Activated B cell treated with CpG ODN at 0.5 μM for 24 hours (primary cell): ENCODE measurements at regions not wholly inside any gene's neighbourhood (a gene's known extent, or its start where the extent isn't known, plus 50 kb on each side); places are given as distances from the start of the nearest gene placed in this dataset.

Source experiments
- ATAC-seq: fragments of 200-7000 bp; cut with Tn5 transposase; one replicate; pipeline ENCODE4 v1.10.0; 2021; ENCODE audit warnings: low read depth, mild to moderate bottlenecking, moderate library complexity
- CTCF ChIA-PET: fragments of 350-600 bp; sonication (Branson Sonifier 250); formaldehyde crosslinking; loops from one replicate; lab custom pipeline; 2021; ENCODE audit warnings: antibody characterized with exemption; lab: Charles Lee
- POLR2A ChIA-PET: fragments of 350-600 bp; sonication (Branson Sonifier 250); formaldehyde crosslinking; loops from one replicate; lab custom pipeline; 2021; ENCODE audit warnings: antibody characterized with exemption; lab: Charles Lee
- DNase-seq: peaks from one replicate; pipeline ENCODE4 v3.0.0; 2022
- H3K27ac Mint-ChIP-seq: one replicate; pipeline ENCODE4 v1.8.0; 2020; ENCODE audit warnings: mixed read lengths
- H3K27me3 Mint-ChIP-seq: one replicate; pipeline ENCODE4 v1.8.0; 2021; ENCODE audit warnings: mixed read lengths
- H3K36me3 Mint-ChIP-seq: one replicate; pipeline ENCODE4 v1.8.0; 2021; ENCODE audit warnings: low read depth, mixed read lengths
- H3K4me1 Mint-ChIP-seq: one replicate; pipeline ENCODE4 v1.8.0; 2021; ENCODE audit warnings: mixed read lengths
- H3K4me3 Mint-ChIP-seq: one replicate; pipeline ENCODE4 v1.8.0; 2020; ENCODE audit warnings: mild to moderate bottlenecking, mixed read lengths
- H3K9me3 Mint-ChIP-seq: one replicate; pipeline ENCODE4 v1.8.0; 2020; ENCODE audit warnings: mixed read lengths
- CTCF ChIP-seq: fragments of 200-600 bp; IDR thresholded peaks from one replicate; pipeline ENCODE4 v1.8.0; 2022; ENCODE audit warnings: antibody characterized with exemption, mild to moderate bottlenecking
- intact Hi-C: fragments of 100-400 bp; cut with micrococcal nuclease; formaldehyde crosslinking; loops from one replicate; pipeline ENCODE4 v1.15.1; 2024

DNA sequence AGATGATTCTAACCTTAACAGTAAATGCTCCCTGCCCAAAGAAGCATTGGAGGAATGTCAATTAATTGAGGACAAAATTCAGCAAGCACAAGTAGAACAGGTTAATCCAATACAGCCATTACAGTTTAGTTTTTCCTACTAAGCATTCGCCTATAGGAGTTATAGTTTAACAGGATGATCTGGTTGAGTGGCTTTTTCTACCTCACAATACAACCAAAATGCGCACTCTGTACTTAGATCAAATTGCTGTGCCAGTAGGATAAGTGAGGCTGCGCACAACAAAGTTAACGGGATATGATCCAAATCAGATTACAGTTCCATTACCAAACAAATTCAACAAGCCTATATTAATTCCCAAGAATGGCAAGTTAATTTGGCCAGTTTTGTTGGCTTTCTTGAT, 117.1 kb upstream of the TRIM24 start:
- no peaks in the 10 kb centered on the region for H3K27me3 Mint-ChIP-seq

GRCh38 chr7:138345567-138345966, 114.5 kb upstream of the TRIM24 start:
- Mint-ChIP-seq H3K4me1 (no peaks in the 10 kb centered on the region), H3K27me3 (no peaks in the 10 kb centered on the region), H3K9me3 (peaks cover 40% of the 10 kb centered on the region), H3K4me3 (no peak overlapping the region), H3K36me3 (no peaks in the 10 kb centered on the region), H3K27ac (no peak overlapping the region)
- TF ChIP-seq CTCF = no peak
- ChIA-PET POLR2A (no interaction called here), CTCF (no interaction called here)
- DNase-seq = no peak
- no peak for ATAC-seq
- intact Hi-C loops = no loop called here

More for the DNA sequence above, 117.1 kb upstream of the TRIM24 start:
- TF ChIP-seq CTCF = no peak
- Mint-ChIP-seq H3K36me3 (no peaks in the 10 kb centered on the region), H3K4me1 (no peaks in the 10 kb centered on the region), H3K9me3 (peaks cover 57% of the 10 kb centered on the region), H3K27ac (no peak overlapping the region), H3K4me3 (no peak overlapping the region)
- ChIA-PET POLR2A (no interaction called here), CTCF (no interaction called here)
- ATAC-seq (no peak), DNase-seq (no peak)
- intact Hi-C loops = no loop called here

- no peaks in the 10 kb centered on the region for H3K36me3 Mint-ChIP-seq
- peaks cover 33% of the 10 kb centered on the region for H3K9me3 Mint-ChIP-seq
- POLR2A ChIA-PET = no interaction called here
- no peaks in the 10 kb centered on the region for H3K27me3 Mint-ChIP-seq
- no peak for ATAC-seq
- intact Hi-C loops = no loop called here
- no peaks in the 10 kb centered on the region for H3K4me1 Mint-ChIP-seq
- CTCF ChIA-PET = no interaction called here
- no peak overlapping the region for H3K4me3 Mint-ChIP-seq
- TF ChIP-seq CTCF = no peak
- DNase-seq = no peak
- no peak overlapping the region for H3K27ac Mint-ChIP-seq
Observed at GRCh38 chr7:138346975-138347374, 113.1 kb upstream of the TRIM24 start.

DNA sequence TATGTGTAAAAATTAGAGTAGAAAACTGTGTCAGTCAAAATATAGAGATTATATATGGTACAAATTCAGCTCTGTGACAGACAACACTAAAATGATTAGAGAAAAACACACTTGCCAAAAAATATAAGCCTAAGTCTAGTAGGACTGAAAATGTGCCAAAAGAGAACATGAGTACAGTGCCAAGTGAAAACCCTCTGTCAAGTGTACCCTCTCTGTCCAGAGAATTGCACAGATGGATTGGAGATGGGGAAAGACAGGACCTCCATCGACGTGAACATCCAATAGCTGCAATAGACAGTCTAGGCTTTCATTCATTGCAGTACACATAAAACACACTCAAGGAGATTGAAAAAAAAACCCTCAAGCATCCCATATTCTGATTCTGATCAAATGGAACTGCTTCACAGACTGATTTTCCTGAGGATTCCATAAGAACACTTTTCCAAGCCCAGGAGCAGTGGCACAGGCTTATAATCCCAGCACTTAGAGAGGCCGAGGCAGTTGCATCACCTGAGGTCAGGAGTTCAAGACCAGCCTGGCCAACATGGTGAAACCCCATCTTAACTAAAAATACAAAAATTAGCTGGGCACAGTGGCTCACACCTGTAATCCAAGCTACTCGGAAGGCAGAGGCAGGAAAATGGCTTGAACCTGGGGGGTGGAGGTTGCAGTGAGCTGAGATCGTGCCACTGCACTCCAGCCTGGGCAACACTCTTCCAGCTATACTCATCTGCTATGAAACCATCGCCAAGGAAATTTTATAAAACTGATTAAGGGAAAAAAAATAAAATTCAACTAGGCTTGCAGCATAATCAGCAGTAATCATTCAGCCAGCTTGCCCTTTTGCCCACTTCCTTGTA, 110.0 kb upstream of the TRIM24 start:
- ChIA-PET POLR2A (no interaction called here), CTCF (no interaction called here)
- TF ChIP-seq CTCF = no peak
- H3K27me3 Mint-ChIP-seq = no peaks in the 10 kb centered on the region
- no peak overlapping the region for H3K4me3 Mint-ChIP-seq
- no peak for DNase-seq
- intact Hi-C loops = no loop called here
- H3K9me3 Mint-ChIP-seq = peaks cover 18% of the 10 kb centered on the region
- no peaks in the 10 kb centered on the region for H3K36me3 Mint-ChIP-seq
- H3K27ac Mint-ChIP-seq = no peak overlapping the region
- ATAC-seq = no peak
- no peaks in the 10 kb centered on the region for H3K4me1 Mint-ChIP-seq

DNA sequence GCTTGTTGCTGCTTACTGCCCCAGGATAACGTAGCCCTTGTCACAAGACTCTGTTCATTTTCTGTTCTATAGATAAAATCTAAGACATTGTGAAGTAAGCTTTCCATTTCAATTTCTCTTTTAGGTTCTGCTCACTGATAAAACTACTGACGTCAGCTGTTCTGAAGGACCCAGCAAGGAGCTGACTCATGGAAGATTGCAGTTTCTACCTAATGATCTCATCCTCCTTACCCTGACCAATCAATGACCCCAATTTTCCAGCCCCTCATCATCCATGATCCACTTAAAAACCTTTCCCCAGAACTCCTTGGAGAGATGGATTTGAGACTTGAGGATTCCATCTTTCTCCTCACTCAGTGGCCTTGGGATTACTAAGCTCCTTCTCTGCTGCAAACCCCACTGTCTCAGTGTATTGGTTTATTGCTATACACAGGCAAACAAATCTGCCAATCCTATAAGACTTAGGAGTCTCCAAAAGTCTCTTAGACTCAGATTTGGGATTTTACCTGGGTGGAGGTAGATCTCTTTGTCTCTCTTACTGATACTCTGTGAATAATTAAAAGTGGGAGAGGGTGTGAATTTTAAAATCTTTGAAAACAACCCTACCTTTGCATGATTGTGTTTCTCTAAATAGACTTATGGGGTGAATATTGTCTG, 109.2 kb upstream of the TRIM24 start:
- Mint-ChIP-seq H3K4me3 (no peak overlapping the region), H3K4me1 (no peaks in the 10 kb centered on the region), H3K9me3 (peaks cover 12% of the 10 kb centered on the region), H3K27ac (no peak overlapping the region), H3K27me3 (no peaks in the 10 kb centered on the region), H3K36me3 (no peaks in the 10 kb centered on the region)
- POLR2A ChIA-PET = no interaction called here
- intact Hi-C loops = no loop called here
- DNase-seq (no peak), ATAC-seq (no peak)
- TF ChIP-seq CTCF = no peak
- CTCF ChIA-PET = no interaction called here
